HL-60/S4 treated with retinoic acid at 250 ng/mL for 4 days and 3 days (cell line): ENCODE measurements at regions not wholly inside any gene's neighbourhood (a gene's known extent, or its start where the extent isn't known, plus 50 kb on each side); places are given as distances from the start of the nearest gene placed in this dataset.

Experiments
- in situ Hi-C: fragments of 300-500 bp; cut with MboI; formaldehyde crosslinking; loops from 2 replicates; pipeline ENCODE4 v1.7.0; 2022; ENCODE audit warnings: low sequenced_read_pairs

GRCh38 chr10:44765299-44765698, 145.8 kb upstream of the TMEM72 start:
- in situ Hi-C loops: no loop called here

DNA sequence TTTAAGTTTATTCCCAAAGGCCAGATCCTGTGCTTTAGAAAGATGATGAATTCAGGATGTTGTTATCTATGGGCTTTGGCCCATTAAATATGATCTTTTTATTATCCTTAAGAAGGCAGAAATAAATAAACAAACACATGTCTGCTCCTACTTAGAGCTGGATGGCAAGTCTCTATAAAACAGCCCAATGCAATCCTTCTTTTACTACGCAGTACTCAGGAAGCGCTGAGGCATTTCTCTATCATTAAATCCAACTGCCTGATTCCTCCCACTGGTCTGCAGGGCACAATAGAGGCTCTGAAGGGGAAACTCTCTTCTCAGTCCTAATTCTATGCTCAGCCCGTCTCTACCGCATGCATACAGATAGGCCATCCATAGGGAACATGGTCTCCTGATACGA, 144.5 kb upstream of the TMEM72 start:
- in situ Hi-C loops: no loop called here

GRCh38 chr10:44769450-44769849, 141.7 kb upstream of the TMEM72 start:
- in situ Hi-C loops: no loop called here

DNA sequence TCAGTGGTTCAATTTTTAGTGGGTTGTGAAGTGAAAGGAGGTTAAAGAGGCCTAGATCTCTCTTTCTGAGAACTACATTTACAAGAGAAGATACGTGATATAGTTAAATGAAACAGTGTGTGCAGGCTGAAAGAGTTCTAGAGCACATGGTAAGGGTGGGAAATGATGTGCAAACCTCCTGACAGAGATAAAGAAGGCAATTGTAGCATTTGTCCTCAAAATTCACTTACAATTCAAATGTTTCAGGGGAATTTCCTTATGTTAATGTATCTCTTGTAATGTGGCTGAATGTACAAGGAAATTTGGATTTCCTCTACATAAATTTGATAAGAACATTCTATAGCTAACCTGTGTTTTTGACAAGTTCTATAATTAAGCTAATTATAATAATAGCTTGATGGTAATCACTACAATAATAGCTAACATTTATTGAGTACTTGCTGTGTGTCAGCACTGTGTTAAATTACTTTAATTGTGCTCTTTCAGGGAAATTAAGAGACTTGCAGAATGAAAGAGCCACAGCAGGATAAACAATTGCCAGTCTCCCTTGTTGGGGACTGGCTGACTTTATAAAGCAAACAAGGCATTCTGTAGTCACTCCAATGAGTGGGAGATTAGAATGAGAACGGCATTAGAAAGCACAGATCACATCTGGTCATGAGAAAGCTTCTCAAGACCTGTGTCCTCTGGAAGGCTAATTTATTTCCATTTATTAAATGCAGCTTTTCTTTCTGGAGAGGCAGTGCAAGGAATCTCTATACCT, 139.7 kb upstream of the TMEM72 start:
- in situ Hi-C loops: no loop called here

DNA sequence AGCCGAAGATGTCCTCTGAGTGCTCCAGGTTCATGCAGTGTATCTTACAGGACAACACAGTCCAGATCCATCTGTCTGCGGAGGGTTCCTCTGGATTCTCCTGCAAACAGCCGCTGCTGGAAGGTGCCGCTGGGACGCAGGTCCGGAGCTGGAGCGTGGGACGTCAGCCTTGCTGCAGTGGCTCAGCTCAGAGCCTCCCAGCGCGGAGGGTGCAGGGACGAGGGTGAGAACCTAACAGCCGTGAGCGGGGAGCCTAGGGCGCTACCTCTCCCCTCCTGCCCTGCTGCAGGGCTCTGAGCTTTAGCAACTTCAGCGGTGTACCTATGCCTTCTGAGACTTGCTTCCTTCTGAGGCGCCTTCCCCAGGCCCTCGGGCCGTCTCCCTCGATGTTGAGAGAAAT, 137.6 kb upstream of the TMEM72 start:
- in situ Hi-C loops: no loop called here

DNA sequence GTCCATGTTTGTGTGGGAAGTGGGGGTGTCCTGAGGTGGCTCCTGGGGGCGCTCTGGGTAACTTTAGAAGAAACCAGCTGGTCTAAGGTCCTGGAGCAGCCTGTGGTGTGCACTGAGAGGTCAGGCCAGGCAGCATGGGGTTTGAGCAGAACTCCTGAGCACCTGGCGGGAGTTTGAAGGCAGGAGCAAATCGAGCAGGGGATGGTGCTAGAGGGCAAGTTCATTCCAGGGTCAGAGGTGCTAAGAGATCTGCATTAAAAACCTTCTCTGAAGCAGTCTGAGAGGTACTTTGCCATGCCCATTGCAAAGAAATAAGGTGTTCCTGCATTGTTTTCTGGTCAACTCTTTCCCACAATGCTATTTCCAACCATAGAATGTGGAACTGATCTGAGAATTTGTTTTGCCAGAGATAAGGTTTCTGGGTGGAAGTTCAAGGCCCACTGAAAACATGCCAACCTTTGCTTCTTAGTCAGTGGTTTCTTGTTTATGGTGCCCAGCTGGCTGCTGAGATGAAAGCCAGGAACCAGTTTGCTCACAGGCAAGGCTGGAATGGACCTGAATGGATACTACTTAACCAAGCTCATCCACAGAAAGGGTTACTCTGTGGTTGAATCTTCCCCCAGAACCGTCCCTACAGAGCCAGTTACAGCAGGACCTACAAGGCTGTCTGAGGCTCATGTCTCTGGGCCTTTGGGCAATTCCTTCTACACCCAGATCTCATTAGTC, 136.3 kb upstream of the TMEM72 start:
- in situ Hi-C loops: no loop called here

- in situ Hi-C loops: no loop called here
These were observed 135.8 kb upstream of the TMEM72 start for GRCh38 chr10:44775402-44775741.

GRCh38 chr10:44776181-44776580, 135.0 kb upstream of the TMEM72 start:
- in situ Hi-C loops: no loop called here

- in situ Hi-C loops: no loop called here
These were observed 131.6 kb upstream of the TMEM72 start for GRCh38 chr10:44779511-44779910.

DNA sequence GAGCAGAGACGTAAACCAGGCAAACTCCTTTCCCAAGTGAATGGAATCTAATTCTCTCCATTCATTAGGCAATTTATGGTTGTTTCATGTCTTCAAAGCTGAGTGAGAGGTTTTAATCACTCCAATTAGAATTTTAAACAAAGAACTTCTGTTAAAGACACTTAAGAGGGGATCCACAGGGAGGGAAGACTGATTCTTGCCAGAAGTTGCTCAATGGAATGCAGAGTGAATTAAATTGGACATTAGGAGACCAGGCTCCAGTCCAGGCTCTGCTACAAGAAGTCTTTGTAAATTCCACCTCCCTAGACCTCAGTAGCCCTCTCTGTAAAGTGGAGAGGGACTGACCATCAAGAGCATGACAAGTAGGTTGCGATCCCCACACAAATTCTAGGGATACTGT, 130.7 kb upstream of the TMEM72 start:
- in situ Hi-C loops: no loop called here

- in situ Hi-C loops: no loop called here
These were observed 130.0 kb upstream of the TMEM72 start for GRCh38 chr10:44781131-44781530.

DNA sequence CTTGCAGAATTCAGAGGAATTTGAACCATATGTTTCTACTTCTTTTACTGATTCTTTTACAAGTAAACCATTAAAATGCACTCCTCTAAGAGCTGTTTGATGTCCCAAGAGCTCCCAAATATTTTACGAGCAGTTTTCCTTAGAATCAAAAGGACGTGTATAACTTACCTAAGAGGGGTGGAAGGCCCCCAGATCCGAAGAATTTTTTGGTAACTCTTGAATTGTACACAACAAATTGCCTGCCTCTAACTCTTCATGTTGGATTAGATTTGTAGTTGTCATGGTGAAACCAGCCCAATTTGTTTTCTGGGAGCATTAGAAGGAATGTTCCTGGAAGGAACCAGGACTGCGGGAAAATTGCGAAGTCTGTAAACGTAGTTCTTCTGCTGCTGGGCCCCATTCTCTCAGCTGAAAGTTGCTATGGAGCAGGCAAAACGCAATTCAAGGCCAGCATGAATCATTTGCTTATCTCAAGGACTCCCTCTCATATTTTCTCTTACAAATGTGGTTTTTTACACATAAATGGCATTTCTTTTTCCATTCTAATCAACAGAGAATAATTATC, 124.8 kb upstream of the TMEM72 start:
- in situ Hi-C loops: no loop called here

- in situ Hi-C loops: no loop called here
These were observed 123.6 kb upstream of the TMEM72 start for GRCh38 chr10:44787480-44788075.

DNA sequence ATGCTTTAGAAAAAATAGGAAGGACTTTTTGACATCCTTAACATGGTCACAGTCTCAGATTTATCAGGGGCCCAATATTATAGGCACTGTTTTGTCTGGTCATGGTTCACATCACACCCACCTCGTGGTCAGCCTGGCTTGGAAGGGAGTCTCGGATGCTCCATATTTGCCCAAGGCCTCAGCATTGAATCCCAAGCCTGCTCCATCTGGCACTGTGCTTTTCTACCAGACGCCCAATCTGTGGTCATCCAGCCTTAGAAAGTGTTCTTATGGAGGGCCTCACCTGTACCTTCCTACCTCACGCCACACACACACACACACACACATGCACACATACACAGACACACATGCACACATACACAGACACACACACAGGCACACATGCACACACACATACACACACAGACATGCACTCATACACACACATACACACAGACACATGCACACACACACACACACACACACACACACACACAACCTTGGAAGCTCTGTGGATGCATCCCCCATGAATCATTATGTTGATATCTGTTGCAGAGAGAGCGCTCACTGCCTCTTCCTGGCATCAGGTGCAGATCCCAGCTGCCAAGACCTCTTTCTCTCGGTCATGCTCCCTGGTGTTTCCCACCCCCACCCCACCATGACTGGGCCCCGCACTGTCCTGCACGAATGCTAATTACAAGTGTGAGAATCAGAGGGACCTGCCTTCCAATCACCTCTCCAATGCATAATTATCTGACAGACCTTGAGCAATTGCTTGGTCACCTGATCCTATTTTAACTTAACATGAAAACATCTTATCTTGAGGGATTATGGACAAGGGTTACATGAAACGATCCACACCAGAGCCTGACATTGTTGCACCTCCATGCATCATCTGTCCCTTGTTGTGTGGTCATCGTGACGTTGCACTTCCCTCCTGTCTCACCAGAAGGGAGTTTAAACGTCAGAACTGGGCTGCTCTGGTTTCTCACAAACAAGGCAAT, 122.7 kb upstream of the TMEM72 start:
- in situ Hi-C loops: no loop called here

DNA sequence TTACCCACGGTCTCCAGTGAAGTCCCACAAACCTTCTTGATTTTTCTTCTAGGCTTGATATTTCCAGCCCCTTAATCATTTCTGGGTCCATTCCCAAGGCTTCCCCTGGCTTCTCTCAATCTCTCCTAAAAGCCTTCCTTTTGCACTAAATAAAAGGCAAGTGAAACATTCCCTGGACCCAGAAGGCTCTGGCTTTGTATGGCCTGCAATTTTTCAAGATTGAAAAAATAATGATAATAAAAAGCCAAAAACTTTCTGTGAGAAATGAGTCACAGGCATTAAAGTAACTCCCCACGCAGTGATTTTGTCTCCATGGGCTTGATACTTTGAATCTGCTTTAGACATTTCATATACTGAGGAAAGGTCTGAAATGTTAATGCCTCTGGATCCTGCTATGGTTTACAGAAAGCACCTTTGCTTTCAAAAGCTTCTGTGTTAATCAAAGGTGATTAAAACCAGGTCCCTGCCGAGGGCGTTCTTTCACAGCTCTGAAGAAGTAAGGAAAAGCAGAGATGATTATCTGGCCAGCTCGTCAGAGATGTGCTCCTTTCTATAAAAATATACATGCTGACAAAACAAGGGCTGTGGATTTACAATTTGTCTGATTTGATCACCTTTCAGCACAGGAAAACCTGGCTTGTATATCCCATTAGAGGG, 118.9 kb upstream of the TMEM72 start:
- in situ Hi-C loops: no loop called here

DNA sequence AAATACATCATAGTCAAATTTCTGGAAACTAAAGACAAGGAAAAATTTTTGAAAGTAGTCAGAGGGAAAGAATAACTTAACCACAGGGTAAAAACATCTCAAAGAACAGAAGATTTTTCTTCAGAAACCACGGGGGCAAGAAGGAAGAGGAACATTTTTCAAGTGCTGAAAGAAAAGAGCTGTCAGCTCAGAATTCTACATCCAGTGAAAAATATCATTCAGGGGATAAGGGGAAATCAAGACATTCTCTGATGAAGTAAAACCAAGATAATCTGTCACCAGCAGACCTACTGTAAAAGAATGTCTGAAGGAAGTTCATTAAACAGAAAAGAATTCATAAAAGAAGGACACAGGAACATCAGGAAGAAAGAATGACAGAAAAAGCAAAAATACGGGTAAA, 111.2 kb upstream of the TMEM72 start:
- in situ Hi-C loops: no loop called here

- in situ Hi-C loops: no loop called here
These were observed 109.5 kb upstream of the TMEM72 start for GRCh38 chr10:44801383-44802327.

GRCh38 chr10:44803862-44804261, 107.3 kb upstream of the TMEM72 start:
- in situ Hi-C loops: no loop called here

GRCh38 chr10:44804661-44805060, 106.5 kb upstream of the TMEM72 start:
- in situ Hi-C loops: no loop called here
